ENCODE measurements at regions not wholly inside any gene's neighbourhood (a gene's known extent, or its start where the extent isn't known, plus 50 kb on each side); places are given as distances from the start of the nearest gene placed in this dataset.

- intact Hi-C loops (cut with micrococcal nuclease; ENCODE audit: unreplicated experiment), result no loop called here
- BruUV-seq (replicated peaks), result no TSS peak
- no peak for DNase-seq (ENCODE audit: low spot score)
- no peak overlapping the region for H3K27ac ChIP-seq (ENCODE audit: low read depth, low read length, poor library complexity, severe bottlenecking)
- peaks cover 24% of the 10 kb centered on the region for H3K4me1 ChIP-seq (ENCODE audit: insufficient read depth, low read length, poor library complexity, severe bottlenecking)
- H3K36me3 ChIP-seq (ENCODE audit: insufficient read depth, low read length), result no peaks in the 10 kb centered on the region
- no peaks in the 10 kb centered on the region for H4K20me1 ChIP-seq (ENCODE audit: insufficient read depth, low read length)
- CTCF ChIA-PET (ENCODE audit: unreplicated experiment), result interaction anchor here (0.5 to 1.2 kb wide), 2 partner anchors 12 to 85 kb away, joined by 3 read pairs; no protein-coding TSS in a partner anchor
- peak overlapping the region; percentile 64; the same call in 1 of the 2 replicates for H2AFZ ChIP-seq (ENCODE audit: low read length)
- no peak for TF ChIP-seq CTCF (conservative IDR thresholded peaks at IDR 0.05; ENCODE audit: low read length)
- TF ChIP-seq EZH2phosphoT487 (IDR thresholded peaks at IDR 0.05; ENCODE audit: borderline replicate concordance, low read depth, low read length), result no peak
- H3K9me3 ChIP-seq (ENCODE audit: low read length), result no peaks in the 10 kb centered on the region
- no peak overlapping the region for H3K4me3 ChIP-seq (ENCODE audit: low read depth, low read length, poor library complexity, severe bottlenecking)
- H3K4me2 ChIP-seq (ENCODE audit: low read length), result no peak overlapping the region; the same call in 1 of the 2 replicates
- no peaks in the 10 kb centered on the region for H3K79me2 ChIP-seq (ENCODE audit: insufficient read depth, low read depth, low read length)
- POLR2A ChIA-PET, result interaction anchor here (0.6 to 5.4 kb wide), 5 partner anchors 11 to 72 kb away, joined by 3 to 28 read pairs (median 7); no protein-coding TSS in a partner anchor
- no peaks in the 10 kb centered on the region for H3K9me2 ChIP-seq (ENCODE audit: insufficient read depth, low read length)
These were observed 58.9 kb downstream of the ARF6 start for GRCh38 chr14:49951691-49952345.

- Histone ChIP-seq H3K27ac (ENCODE audit: low read depth, low read length, poor library complexity, severe bottlenecking) (no peak overlapping the region), H3K4me3 (ENCODE audit: low read depth, low read length, poor library complexity, severe bottlenecking) (no peak overlapping the region), H4K20me1 (ENCODE audit: insufficient read depth, low read length) (no peaks in the 10 kb centered on the region), H3K36me3 (ENCODE audit: insufficient read depth, low read length) (no peaks in the 10 kb centered on the region), H3K9me3 (ENCODE audit: low read length) (no peaks in the 10 kb centered on the region), H3K4me1 (ENCODE audit: insufficient read depth, low read length, poor library complexity, severe bottlenecking) (peaks cover 33% of the 10 kb centered on the region), H3K9me2 (ENCODE audit: insufficient read depth, low read length) (no peaks in the 10 kb centered on the region), H2AFZ (ENCODE audit: low read length) (no peak overlapping the region), H3K79me2 (ENCODE audit: insufficient read depth, low read depth, low read length) (no peaks in the 10 kb centered on the region), H3K4me2 (ENCODE audit: low read length) (no peak overlapping the region)
- no peak for DNase-seq (ENCODE audit: low spot score)
- intact Hi-C loops (cut with micrococcal nuclease; ENCODE audit: unreplicated experiment), result no loop called here
- CTCF ChIA-PET (ENCODE audit: unreplicated experiment), result interaction anchor here (0.9 kb wide), 1 partner anchor 12 kb away, joined by 4 read pairs; no protein-coding TSS in a partner anchor
- POLR2A ChIA-PET, result interaction anchor here (0.5 to 5.4 kb wide), 6 partner anchors 12 to 68 kb away, joined by 3 to 28 read pairs (median 5); no protein-coding TSS in a partner anchor
- TF ChIP-seq EZH2phosphoT487 (IDR thresholded peaks at IDR 0.05; ENCODE audit: borderline replicate concordance, low read depth, low read length) (no peak), CTCF (conservative IDR thresholded peaks at IDR 0.05; ENCODE audit: low read length) (no peak)
- BruUV-seq (replicated peaks), result no TSS peak
These were observed 60.3 kb downstream of the ARF6 start for GRCh38 chr14:49953196-49953595.

- Histone ChIP-seq H3K79me2 (ENCODE audit: insufficient read depth, low read depth, low read length) (no peaks in the 10 kb centered on the region), H3K4me1 (ENCODE audit: insufficient read depth, low read length, poor library complexity, severe bottlenecking) (peaks cover 43% of the 10 kb centered on the region), H3K4me2 (ENCODE audit: low read length) (no peak overlapping the region), H3K9me2 (ENCODE audit: insufficient read depth, low read length) (no peaks in the 10 kb centered on the region), H3K27ac (ENCODE audit: low read depth, low read length, poor library complexity, severe bottlenecking) (no peak overlapping the region), H3K9me3 (ENCODE audit: low read length) (no peaks in the 10 kb centered on the region), H3K36me3 (ENCODE audit: insufficient read depth, low read length) (no peaks in the 10 kb centered on the region), H2AFZ (ENCODE audit: low read length) (no peak overlapping the region), H3K4me3 (ENCODE audit: low read depth, low read length, poor library complexity, severe bottlenecking) (no peak overlapping the region), H4K20me1 (ENCODE audit: insufficient read depth, low read length) (no peaks in the 10 kb centered on the region)
- intact Hi-C loops (cut with micrococcal nuclease; ENCODE audit: unreplicated experiment), result no loop called here
- ChIA-PET CTCF (ENCODE audit: unreplicated experiment) (no interaction called here), POLR2A (interaction anchor here (0.6 to 1.0 kb wide), 3 partner anchors 13 to 158 kb away, joined by 3 to 7 read pairs (median 5); no protein-coding TSS in a partner anchor)
- no peak for DNase-seq (ENCODE audit: low spot score)
- TF ChIP-seq EZH2phosphoT487 (IDR thresholded peaks at IDR 0.05; ENCODE audit: borderline replicate concordance, low read depth, low read length) (no peak), CTCF (conservative IDR thresholded peaks at IDR 0.05; ENCODE audit: low read length) (no peak)
- no TSS peak for BruUV-seq (replicated peaks)
These were observed 61.3 kb downstream of the ARF6 start for GRCh38 chr14:49954171-49954631.
